GM19468 (cell line): ENCODE measurements at regions not wholly inside any gene's neighbourhood (a gene's known extent, or its start where the extent isn't known, plus 50 kb on each side); places are given as distances from the start of the nearest gene placed in this dataset.

Experiments
- ATAC-seq: cut with Tn5 transposase; IDR thresholded peaks from one replicate; pipeline ENCODE4 v1.9.1; 2021; ENCODE audit warnings: mild to moderate bottlenecking, moderate library complexity, moderate number of reproducible peaks; ENCODE audit not compliant: unreplicated experiment; ENCODE audit errors: extremely low read depth

- no peak for ATAC-seq
Observed at GRCh38 chr6:147751232-147751631, 242.7 kb downstream of the SAMD5 start.

- no peak for ATAC-seq
Observed at GRCh38 chr6:147752689-147753403, 244.4 kb downstream of the SAMD5 start.

DNA sequence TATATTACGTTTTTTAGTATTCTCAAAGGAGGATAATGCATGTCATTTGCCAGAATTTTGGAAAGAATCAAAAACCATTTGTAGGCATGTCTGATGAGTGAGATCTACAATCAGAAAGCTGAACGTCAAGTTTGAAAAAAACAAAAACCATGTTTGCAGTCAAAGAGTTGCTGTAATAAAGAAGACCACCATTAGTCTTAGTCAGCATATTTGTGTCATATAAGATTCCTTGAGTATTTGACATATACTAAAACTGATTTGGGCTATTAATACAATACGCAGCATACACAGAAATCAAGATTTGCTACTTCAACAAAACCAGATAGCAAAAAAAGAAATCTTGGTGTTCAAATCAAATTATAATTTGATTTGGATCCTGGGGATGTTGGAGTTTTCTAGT lies 247.5 kb downstream of the SAMD5 start:
- no peak for ATAC-seq

DNA sequence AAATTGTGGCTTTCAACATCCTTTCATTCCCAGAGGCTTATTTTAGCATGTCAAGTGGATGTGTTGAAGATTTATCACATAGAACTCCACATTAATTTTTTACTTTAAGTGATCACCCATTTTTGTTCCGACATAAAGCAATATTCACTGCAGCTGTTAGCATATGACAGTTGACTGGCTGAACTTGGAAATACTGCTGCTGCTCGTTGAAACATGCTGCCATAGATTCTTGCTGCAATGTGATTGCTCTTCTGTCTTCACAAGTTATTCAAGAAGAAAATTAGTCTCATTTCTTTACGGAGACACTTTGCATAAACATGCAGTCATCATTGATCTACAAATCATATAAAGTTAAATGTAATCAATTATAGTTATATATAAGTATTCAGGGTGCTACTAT lies 248.4 kb downstream of the SAMD5 start:
- ATAC-seq, result no peak

DNA sequence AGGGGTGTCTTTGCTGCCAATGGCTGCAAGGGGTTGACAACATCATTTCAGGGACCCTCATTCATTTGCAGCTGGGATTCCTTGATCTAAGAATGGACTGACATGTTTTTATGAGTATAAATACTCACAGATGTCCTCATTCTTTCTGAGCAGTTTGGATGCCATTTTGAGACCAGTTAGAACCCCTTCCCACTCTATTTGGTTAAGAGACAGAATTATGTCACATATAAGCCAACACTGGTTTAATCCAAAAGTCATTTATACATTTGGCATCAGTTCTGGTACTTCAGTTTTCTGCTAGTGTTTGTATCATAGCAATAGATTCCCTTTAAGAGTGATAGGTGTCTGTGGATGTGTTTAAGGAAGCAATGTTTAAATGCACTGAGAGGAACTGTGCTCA lies 248.8 kb downstream of the SAMD5 start:
- no peak for ATAC-seq

GRCh38 chr6:147758303-147758702 lies 249.8 kb downstream of the SAMD5 start:
- no peak for ATAC-seq

DNA sequence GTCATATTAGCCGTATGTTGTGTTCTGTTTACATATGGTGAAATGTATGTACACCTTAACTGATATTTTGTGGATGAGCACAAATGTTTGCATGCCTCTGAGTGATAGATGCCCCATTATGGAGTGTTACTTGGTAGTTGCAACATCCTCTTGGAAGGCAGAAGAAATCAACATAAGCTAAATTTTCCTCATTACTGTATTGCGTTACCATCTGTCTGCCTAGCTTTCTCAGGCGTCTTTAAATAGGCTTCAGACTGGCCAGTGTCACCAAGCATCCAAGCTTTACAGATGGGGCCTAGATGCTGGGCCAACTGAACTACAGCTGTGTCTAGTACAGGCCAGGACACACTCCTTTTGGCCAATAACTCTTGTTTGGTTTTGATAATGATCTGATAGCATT lies 250.6 kb downstream of the SAMD5 start:
- no peak for ATAC-seq

DNA sequence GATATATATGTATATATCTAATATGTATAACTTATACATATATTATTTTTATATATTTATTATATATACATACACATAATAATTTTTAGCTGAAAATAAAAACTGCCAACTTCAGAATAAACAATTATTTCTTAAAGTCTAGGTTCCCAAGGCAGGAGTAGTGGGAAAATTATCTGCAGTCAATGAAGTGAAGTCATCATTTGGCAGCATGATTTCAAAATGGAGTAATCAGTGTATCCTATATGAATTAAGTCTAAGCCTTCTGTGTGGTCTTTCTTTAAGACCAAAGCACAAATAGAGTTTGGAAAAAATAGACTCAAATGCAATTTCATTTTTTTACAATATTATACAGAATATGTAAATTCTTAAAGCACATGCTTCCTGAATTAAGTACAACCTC lies 251.0 kb downstream of the SAMD5 start:
- ATAC-seq, result no peak

GRCh38 chr6:147765541-147765940 lies 257.1 kb downstream of the SAMD5 start:
- ATAC-seq, result no peak

DNA sequence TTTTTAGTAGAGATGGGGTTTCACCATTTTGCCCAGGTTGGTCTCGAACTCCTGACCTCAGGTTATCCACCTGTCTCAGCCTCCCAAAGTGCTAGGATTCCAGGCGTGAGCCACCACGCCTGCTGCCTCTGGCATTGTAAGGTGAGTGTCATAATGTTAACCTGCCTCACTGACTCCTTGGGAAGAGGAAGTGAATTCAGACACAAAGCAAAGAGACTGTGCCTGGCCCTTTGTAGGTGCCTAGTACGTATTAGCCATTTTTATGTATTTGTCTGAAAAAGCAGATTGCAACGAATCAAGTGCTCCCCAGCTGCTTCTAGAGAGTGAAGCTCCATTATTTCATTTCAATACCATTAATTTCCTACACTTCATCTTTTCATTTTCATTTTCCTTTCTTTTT lies 260.5 kb downstream of the SAMD5 start:
- ATAC-seq, result no peak

DNA sequence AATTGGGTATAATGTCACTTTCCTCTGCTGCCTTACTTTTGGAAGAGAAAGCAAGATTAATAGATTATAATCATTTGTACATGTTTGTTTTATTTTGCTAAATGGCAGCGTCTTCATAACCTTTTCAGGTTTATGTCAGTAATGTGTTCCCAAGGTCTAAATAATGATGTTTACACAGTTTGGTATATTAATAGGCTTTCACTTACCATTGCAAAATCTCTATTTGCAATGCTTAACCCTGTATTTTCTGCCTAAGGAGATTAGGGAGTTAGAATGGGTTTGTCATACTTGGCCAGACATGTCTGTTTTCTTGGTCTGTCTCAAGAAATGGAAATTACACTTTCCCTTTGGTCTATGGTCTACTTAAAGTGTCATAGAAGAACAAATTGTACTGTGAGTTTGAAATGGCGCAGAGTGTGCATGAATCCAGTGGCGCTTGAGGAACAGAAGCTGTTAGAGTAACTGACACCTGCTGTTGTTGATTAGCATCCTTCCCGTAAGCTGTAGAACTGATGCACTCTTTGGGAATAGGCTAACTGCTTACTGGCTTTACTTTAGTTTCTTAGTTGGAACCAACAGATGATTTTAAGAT lies 261.1 kb downstream of the SAMD5 start:
- no peak for ATAC-seq

DNA sequence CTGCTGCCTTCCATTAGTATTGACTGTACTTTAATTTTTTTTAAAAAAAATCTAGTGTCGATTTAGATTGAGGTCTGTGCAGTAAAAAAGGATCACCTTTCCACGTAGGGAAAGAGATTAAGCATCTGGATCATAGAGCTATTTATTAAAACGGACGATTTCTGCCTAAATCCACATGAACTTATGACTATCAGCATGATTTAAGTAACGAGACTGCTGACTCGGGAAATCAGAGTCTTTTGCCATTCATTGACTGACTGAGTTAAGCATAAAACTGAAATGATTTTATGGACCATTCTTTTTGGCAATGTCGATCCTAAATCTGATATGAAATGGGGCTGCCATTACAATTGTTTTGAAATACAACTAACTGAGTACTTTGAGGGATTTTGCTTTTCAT lies 261.7 kb downstream of the SAMD5 start:
- ATAC-seq, result no peak

- ATAC-seq, result no peak
Observed at GRCh38 chr6:147772724-147773123, 264.2 kb downstream of the SAMD5 start.

GRCh38 chr6:147774856-147775255 lies 266.4 kb downstream of the SAMD5 start:
- no peak for ATAC-seq

DNA sequence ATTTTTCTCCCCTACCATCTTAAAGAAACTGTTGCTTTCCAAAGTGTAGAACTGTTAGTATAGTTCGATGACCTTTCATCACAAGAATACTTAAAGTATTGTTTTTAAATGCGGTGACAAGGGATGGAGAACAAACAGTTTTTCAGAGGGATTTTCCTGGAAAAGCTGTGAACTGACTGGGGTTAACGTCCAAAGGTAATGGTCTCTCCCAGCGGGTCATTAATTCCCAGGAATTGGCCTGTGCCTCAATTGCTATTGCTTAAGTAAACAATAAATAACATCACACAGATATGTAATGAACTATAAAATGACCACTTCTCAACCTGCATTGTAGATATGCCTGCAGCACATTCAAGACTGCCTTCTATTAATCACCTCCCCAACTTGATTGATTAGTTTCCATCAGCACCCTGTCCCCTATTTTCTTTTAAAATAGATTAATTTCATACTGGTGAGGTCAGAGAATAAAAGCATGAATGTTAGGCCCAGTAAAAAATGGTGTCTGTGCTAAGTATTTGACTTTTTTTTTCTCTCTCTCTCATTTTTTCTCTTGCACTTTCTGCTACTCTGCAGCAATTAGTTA lies 268.2 kb downstream of the SAMD5 start:
- no peak for ATAC-seq

- ATAC-seq, result no peak
Observed at GRCh38 chr6:147779624-147780023, 271.1 kb downstream of the SAMD5 start.

GRCh38 chr6:147782302-147782701 lies 273.8 kb downstream of the SAMD5 start:
- ATAC-seq, result no peak

DNA sequence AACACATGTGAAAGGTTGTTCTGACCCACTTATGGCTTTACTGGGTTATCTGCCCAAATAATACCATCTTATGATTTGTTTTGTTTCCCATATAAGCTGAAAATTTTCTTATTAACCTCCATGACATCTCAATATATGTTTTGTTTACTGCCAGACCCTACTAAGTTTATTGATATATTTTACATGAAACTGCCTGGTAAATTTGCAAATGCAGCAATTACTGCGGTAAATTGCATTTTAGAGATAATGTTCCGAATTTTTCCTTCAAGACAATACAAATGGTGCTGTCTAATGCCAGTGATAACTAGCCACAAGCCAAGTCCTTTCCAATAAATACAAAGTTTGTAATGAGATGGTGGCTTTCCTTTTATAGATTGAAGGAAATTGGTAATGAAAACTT lies 275.9 kb downstream of the SAMD5 start:
- no peak for ATAC-seq

DNA sequence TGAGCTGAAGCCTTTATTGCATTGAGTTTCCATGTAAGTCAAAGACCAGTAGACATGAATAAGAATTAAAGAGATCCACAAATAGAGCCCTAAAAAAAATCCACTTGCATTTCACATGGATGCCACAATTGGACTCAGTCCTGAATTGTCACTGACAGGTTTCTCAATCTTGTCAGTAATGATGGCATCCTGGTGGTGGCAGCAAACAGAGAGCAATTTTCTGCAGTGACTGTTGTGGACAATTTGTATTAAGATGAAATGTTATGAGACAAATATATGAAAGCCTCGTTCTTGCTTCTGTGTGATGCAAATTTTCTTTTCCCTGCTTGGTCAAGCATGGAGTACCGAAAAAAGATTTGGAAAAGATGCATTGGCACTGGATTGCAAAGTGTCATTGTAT lies 278.9 kb downstream of the SAMD5 start:
- ATAC-seq, result no peak

DNA sequence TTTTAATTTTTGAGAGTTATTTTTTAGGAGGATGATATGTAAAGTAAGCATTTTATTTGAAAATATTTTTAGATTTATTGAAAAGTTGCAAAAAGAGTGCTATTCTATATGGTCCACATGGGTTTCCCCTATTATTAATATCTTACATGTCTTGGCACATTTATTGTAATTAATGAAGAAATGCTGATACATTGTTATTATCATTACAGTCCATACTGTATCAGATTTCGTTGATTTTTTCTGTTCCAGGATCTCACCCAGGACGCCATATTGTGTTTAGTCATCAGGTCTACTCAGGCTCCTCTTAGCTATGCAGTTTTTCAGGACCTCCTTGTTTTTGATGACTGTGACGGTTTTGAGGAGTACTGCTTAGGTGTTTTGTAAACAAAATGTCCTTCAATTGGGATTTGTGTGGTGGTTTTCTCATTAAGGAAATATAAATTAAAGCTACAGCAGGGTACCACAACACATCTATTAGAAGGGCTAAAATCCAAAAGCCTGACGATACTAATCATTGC lies 281.0 kb downstream of the SAMD5 start:
- ATAC-seq, result no peak

DNA sequence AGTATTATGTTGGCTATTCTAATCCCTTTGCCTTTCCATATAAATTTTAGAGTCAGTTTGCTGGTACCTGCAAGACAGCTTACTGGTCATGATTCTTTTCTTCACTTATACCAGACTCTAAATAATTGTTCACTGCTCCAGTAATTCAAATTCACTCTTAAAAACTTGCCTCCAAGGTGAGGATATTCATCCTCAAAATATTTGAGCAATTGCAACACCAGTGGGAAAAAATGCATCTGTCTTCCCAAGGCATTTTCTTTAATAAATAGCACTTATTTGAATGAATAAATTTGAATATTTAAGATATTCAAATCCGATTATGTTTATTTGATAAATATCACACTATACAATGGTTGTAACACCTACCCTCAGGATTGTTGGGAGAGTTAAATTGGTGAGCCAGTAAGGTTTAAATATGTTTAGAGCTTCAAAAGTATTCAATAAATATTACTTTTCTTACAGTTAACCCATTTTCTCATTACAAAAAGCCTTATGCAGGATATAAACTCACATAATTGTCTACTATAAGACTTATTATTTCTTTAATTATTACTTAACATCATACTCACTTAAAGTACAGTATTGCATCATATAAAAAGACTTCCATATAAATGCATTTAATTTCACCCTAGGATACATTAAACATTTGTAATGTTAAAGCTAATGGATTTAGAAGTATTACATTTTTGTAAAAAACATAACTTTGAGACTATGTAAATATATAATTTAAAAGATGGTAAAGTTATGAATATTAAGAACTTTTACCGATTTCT lies 285.6 kb downstream of the SAMD5 start:
- no peak for ATAC-seq
